PC-9 (cell line): ENCODE measurements at regions not wholly inside any gene's neighbourhood (a gene's known extent, or its start where the extent isn't known, plus 50 kb on each side); places are given as distances from the start of the nearest gene placed in this dataset.

Experiments used
- BruUV-seq: library from RNA; stranded (reverse); fragments of 400-500 nt; replicated peaks from 2 replicates; lab custom pipeline; 2021; lab: Mats Ljungman, UMichigan
- CTCF ChIA-PET: fragments of 300-600 bp; sonication (Branson Sonifier 250); formaldehyde crosslinking; loops from one replicate; lab custom pipeline; 2022; ENCODE audit warnings: antibody characterized with exemption; lab: Charles Lee
- POLR2A ChIA-PET: fragments of 300-600 bp; sonication (Branson Sonifier 250); formaldehyde crosslinking; loops from one replicate; lab custom pipeline; 2022; ENCODE audit warnings: antibody characterized with exemption; ENCODE audit not compliant: unreplicated experiment; lab: Charles Lee
- DNase-seq, 2 experiments: peaks; one replicate each; pipeline versions ENCODE4 v3.0.0 to v3.0.0-alpha.2; 2015 to 2022; ENCODE audit warnings: mixed read lengths in 1 of 2
- H2AFZ ChIP-seq: fragments of 200-600 bp; sonication (generic); 2 replicates; pipeline ENCODE4 v1.8.1; 2017; ENCODE audit warnings: antibody characterized with exemption
- H3F3A ChIP-seq: fragments of 200-600 bp; sonication (generic); 2 replicates; pipeline ENCODE4 v1.8.1; 2017; ENCODE audit warnings: antibody characterized with exemption, mild to moderate bottlenecking, low read depth; ENCODE audit not compliant: insufficient read depth
- H3K27ac ChIP-seq: fragments of 200-600 bp; sonication (generic); 2 replicates; pipeline ENCODE4 v1.6.1; 2016; ENCODE audit warnings: mixed run types
- H3K27me3 ChIP-seq: fragments of 200-600 bp; sonication (generic); 2 replicates; pipeline ENCODE4 v1.6.1; 2016; ENCODE audit warnings: low read depth, mixed run types; ENCODE audit not compliant: insufficient read depth
- H3K36me3 ChIP-seq: fragments of 200-600 bp; sonication (generic); 2 replicates; pipeline ENCODE4 v1.6.1; 2016; ENCODE audit warnings: low read depth, mixed run types
- H3K4me1 ChIP-seq: fragments of 200-600 bp; sonication (generic); replicated peaks from 2 replicates; pipeline ENCODE4 v1.6.1; 2016; ENCODE audit warnings: mixed run types; ENCODE audit not compliant: insufficient read depth
- H3K4me2 ChIP-seq: fragments of 200-600 bp; sonication (generic); 2 replicates; pipeline ENCODE4 v1.6.1; 2017; ENCODE audit warnings: mixed run types
- H3K4me3 ChIP-seq: fragments of 200-600 bp; sonication (generic); 2 replicates; pipeline ENCODE4 v1.6.1; 2016; ENCODE audit warnings: mixed run types
- H3K79me2 ChIP-seq: fragments of 200-600 bp; sonication (generic); 2 replicates; pipeline ENCODE4 v1.6.1; 2017; ENCODE audit warnings: low read depth, mixed run types
- H3K9me2 ChIP-seq: fragments of 200-600 bp; sonication (generic); 2 replicates; pipeline ENCODE4 v1.8.1; 2017; ENCODE audit warnings: mild to moderate bottlenecking; ENCODE audit not compliant: insufficient read depth
- H3K9me3 ChIP-seq: fragments of 200-600 bp; sonication (generic); 2 replicates; pipeline ENCODE4 v1.8.1; 2016; ENCODE audit warnings: low read depth; ENCODE audit not compliant: insufficient read depth
- H4K20me1 ChIP-seq: fragments of 200-600 bp; sonication (generic); 2 replicates; pipeline ENCODE4 v1.8.1; 2017; ENCODE audit not compliant: insufficient read depth
- EZH2 ChIP-seq: fragments of 200-600 bp; sonication (generic); IDR thresholded peaks from 2 replicates; pipeline ENCODE4 v1.8.0; 2017; ENCODE audit warnings: antibody characterized with exemption, low read depth
- intact Hi-C: fragments of 100-400 bp; cut with micrococcal nuclease; formaldehyde crosslinking; loops from one replicate; pipeline ENCODE4 v1.10.0; 2022; ENCODE audit not compliant: unreplicated experiment
- TF ChIP-seq, protein P1 (sequence below): fragments of 200-600 bp; sonication (generic); conservative IDR thresholded peaks from 2 replicates; pipeline ENCODE4 v1.6.1; 2017; ENCODE audit warnings: mixed run types, antibody characterized with exemption, mild to moderate bottlenecking, moderate library complexity

DNA sequence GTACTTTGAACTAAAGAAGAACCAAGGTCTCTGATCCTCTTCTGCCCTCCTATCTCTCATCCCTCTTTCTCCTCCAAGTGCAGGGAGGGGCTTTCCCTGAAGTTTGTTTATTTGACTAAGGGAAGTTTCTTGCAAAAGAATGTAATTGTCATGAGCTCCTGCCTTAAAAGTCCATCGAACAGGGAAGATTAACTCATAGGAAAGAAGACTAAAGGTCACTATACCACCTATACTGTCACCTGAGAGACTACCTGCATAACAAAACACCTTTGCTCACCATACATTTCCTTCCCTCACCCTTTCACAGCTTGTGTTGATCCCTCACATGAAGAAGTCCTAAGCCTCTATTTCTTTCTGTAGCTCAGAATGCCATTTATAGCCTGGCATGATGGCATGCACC lies 59.4 kb upstream of the C4orf54 start:
- Histone ChIP-seq H4K20me1 (no peaks in the 10 kb centered on the region), H3K4me1 (peaks cover 17% of the 10 kb centered on the region), H3F3A (peaks cover 2% of the 10 kb centered on the region; the same call in 1 of the 2 replicates), H3K9me3 (no peaks in the 10 kb centered on the region), H2AFZ (no peak overlapping the region), H3K4me2 (no peak overlapping the region), H3K79me2 (no peaks in the 10 kb centered on the region), H3K4me3 (no peak overlapping the region), H3K27me3 (no peaks in the 10 kb centered on the region), H3K9me2 (no peaks in the 10 kb centered on the region), H3K27ac (no peak overlapping the region), H3K36me3 (no peaks in the 10 kb centered on the region)
- TF ChIP-seq EZH2: no peak
- TF ChIP-seq, protein P1, sequence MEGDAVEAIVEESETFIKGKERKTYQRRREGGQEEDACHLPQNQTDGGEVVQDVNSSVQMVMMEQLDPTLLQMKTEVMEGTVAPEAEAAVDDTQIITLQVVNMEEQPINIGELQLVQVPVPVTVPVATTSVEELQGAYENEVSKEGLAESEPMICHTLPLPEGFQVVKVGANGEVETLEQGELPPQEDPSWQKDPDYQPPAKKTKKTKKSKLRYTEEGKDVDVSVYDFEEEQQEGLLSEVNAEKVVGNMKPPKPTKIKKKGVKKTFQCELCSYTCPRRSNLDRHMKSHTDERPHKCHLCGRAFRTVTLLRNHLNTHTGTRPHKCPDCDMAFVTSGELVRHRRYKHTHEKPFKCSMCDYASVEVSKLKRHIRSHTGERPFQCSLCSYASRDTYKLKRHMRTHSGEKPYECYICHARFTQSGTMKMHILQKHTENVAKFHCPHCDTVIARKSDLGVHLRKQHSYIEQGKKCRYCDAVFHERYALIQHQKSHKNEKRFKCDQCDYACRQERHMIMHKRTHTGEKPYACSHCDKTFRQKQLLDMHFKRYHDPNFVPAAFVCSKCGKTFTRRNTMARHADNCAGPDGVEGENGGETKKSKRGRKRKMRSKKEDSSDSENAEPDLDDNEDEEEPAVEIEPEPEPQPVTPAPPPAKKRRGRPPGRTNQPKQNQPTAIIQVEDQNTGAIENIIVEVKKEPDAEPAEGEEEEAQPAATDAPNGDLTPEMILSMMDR: no peak
- intact Hi-C loops: no loop called here
- ChIA-PET CTCF (no interaction called here), POLR2A (no interaction called here)
- DNase-seq: no peak
- BruUV-seq: no TSS peak

DNA sequence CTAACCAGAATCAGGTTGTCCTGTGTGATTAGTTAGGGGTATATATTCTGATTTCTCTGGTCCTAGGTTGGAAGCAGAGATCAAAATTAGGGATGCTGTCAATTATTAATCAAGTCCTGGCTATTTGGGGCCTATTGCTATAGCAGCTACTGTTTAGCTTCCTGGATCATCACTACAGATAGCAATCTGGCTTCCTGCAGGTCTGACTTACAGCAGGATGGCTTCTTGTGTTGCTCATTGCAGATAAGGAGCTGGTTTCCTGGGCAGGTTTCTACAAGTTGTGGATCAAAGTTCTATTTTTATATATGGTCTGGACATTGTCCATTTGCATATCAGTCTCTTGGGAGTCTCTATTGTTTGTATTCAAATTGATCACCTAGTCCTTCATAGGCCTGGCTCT lies 57.7 kb upstream of the C4orf54 start:
- Histone ChIP-seq H3K36me3 (no peaks in the 10 kb centered on the region), H3K4me3 (no peak overlapping the region), H3K27me3 (no peaks in the 10 kb centered on the region), H3F3A (peaks cover 13% of the 10 kb centered on the region), H3K9me2 (no peaks in the 10 kb centered on the region), H3K27ac (no peak overlapping the region), H3K9me3 (no peaks in the 10 kb centered on the region), H3K79me2 (no peaks in the 10 kb centered on the region), H2AFZ (no peak overlapping the region), H4K20me1 (no peaks in the 10 kb centered on the region), H3K4me1 (peaks cover 25% of the 10 kb centered on the region), H3K4me2 (no peak overlapping the region)
- DNase-seq: no peak
- BruUV-seq: no TSS peak
- TF ChIP-seq EZH2: no peak
- TF ChIP-seq, protein P1: no peak
- ChIA-PET CTCF (no interaction called here), POLR2A (no interaction called here)
- intact Hi-C loops: no loop called here

DNA sequence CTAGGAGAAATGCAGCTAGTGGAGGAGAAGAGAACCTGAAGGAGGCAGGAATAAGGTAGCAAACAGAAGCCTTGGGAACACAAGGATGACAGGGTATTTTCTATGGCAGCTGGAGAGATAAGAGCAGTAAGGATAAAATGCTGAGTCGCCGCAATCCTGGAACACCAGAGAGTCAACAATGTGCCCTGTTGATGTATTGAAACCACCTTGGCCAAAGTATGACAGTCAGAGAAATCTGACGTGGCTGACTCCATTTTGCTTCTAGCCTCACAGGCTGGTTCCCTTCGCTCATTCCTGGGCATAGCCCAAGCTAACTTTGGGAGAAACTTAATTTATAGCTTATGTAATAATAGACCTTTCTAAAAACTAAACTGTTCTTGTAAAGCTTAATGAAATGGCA lies 56.6 kb upstream of the C4orf54 start:
- ChIA-PET POLR2A (no interaction called here), CTCF (no interaction called here)
- H3K27me3 ChIP-seq: no peaks in the 10 kb centered on the region
- no peak for TF ChIP-seq EZH2
- no peaks in the 10 kb centered on the region for H3K9me3 ChIP-seq
- intact Hi-C loops: no loop called here
- H3K27ac ChIP-seq: no peak overlapping the region
- peaks cover 16% of the 10 kb centered on the region for H3F3A ChIP-seq
- H3K4me2 ChIP-seq: no peak overlapping the region
- no peaks in the 10 kb centered on the region for H4K20me1 ChIP-seq
- H3K36me3 ChIP-seq: no peaks in the 10 kb centered on the region
- no TSS peak for BruUV-seq
- H2AFZ ChIP-seq: no peak overlapping the region
- H3K79me2 ChIP-seq: no peaks in the 10 kb centered on the region
- no peak for DNase-seq
- H3K9me2 ChIP-seq: no peaks in the 10 kb centered on the region
- H3K4me3 ChIP-seq: no peak overlapping the region
- peaks cover 31% of the 10 kb centered on the region for H3K4me1 ChIP-seq

GRCh38 chr4:99712530-99712929 lies 54.9 kb upstream of the C4orf54 start:
- BruUV-seq: no TSS peak
- ChIA-PET CTCF (no interaction called here), POLR2A (no interaction called here)
- Histone ChIP-seq H2AFZ (no peak overlapping the region), H3K4me2 (no peak overlapping the region), H3K27me3 (no peaks in the 10 kb centered on the region), H3F3A (peaks cover 16% of the 10 kb centered on the region), H3K9me3 (no peaks in the 10 kb centered on the region), H4K20me1 (no peaks in the 10 kb centered on the region), H3K27ac (no peak overlapping the region), H3K4me3 (no peak overlapping the region), H3K79me2 (no peaks in the 10 kb centered on the region), H3K4me1 (peaks cover 31% of the 10 kb centered on the region), H3K9me2 (no peaks in the 10 kb centered on the region), H3K36me3 (no peaks in the 10 kb centered on the region)
- TF ChIP-seq, protein P1: no peak
- TF ChIP-seq EZH2: no peak
- intact Hi-C loops: no loop called here
- DNase-seq: no peak
